Coronary artery (tissue), 2 donors: ENCODE measurements at regions not wholly inside any gene's neighbourhood (a gene's known extent, or its start where the extent isn't known, plus 50 kb on each side); places are given as distances from the start of the nearest gene placed in this dataset.

Source experiments
- DNase-seq: peaks from one replicate; pipeline ENCODE4 v3.0.0-alpha.2; 2017; ENCODE audit warnings: low spot score
- H3K27ac ChIP-seq, 2 donors: fragments of 200-600 bp; sonication (generic); one replicate each; pipeline ENCODE4 v1.5.1; 2016 to 2019
- H3K4me3 ChIP-seq: fragments of 200-600 bp; sonication (generic); 2 replicates; pipeline ENCODE4 v1.5.1; 2016; ENCODE audit warnings: mild to moderate bottlenecking, moderate library complexity
- CTCF ChIP-seq: fragments of 200-600 bp; sonication (generic); IDR thresholded peaks from one replicate; pipeline ENCODE4 v1.5.1; 2019; ENCODE audit warnings: antibody characterized with exemption

GRCh38 chrX:27404366-27404765 lies 58.8 kb downstream of the PPP4R3C start:
- Histone ChIP-seq H3K4me3 (no peak overlapping the region), H3K27ac (no peak overlapping the region)
- TF ChIP-seq CTCF, result no peak
- no peak for DNase-seq

GRCh38 chrX:27399146-27399456 lies 64.0 kb downstream of the PPP4R3C start:
- DNase-seq, result no peak

GRCh38 chrX:27391623-27392022 lies 71.5 kb downstream of the PPP4R3C start:
- no peak for DNase-seq
- TF ChIP-seq CTCF, result no peak
- H3K4me3 ChIP-seq, result no peak overlapping the region
- H3K27ac ChIP-seq, result no peak overlapping the region

More at GRCh38 chrX:27399146-27399456, 64.0 kb downstream of the PPP4R3C start:
- TF ChIP-seq CTCF, result no peak
- Histone ChIP-seq H3K27ac (no peak overlapping the region), H3K4me3 (no peak overlapping the region)

GRCh38 chrX:27381419-27381818 lies 81.7 kb downstream of the PPP4R3C start:
- no peak for TF ChIP-seq CTCF
- no peak overlapping the region for H3K27ac ChIP-seq

GRCh38 chrX:27380163-27380845 lies 82.8 kb downstream of the PPP4R3C start:
- no peak for TF ChIP-seq CTCF
- Histone ChIP-seq H3K27ac (no peak overlapping the region), H3K4me3 (no peak overlapping the region)
- no peak for DNase-seq

More at GRCh38 chrX:27381419-27381818, 81.7 kb downstream of the PPP4R3C start:
- DNase-seq, result no peak
- no peak overlapping the region for H3K4me3 ChIP-seq

- DNase-seq, result no peak
- no peak for TF ChIP-seq CTCF
- H3K4me3 ChIP-seq, result no peak overlapping the region
- H3K27ac ChIP-seq, result no peak overlapping the region
Measured at GRCh38 chrX:27354021-27354420, 109.1 kb downstream of the PPP4R3C start.

- no peak overlapping the region for H3K4me3 ChIP-seq
- TF ChIP-seq CTCF, result no peak
- DNase-seq, result no peak
- no peak overlapping the region for H3K27ac ChIP-seq
Measured at GRCh38 chrX:27350476-27350875, 112.7 kb downstream of the PPP4R3C start.
